GM21529 (cell line): ENCODE measurements at regions not wholly inside any gene's neighbourhood (a gene's known extent, or its start where the extent isn't known, plus 50 kb on each side); places are given as distances from the start of the nearest gene placed in this dataset.

Source experiments
- ATAC-seq: cut with Tn5 transposase; IDR thresholded peaks from one replicate; pipeline ENCODE4 v1.9.1; 2021; ENCODE audit not compliant: unreplicated experiment

GRCh38 chr6:105483492-105483891, 80.6 kb upstream of the PREP start:
- ATAC-seq: no peak

DNA sequence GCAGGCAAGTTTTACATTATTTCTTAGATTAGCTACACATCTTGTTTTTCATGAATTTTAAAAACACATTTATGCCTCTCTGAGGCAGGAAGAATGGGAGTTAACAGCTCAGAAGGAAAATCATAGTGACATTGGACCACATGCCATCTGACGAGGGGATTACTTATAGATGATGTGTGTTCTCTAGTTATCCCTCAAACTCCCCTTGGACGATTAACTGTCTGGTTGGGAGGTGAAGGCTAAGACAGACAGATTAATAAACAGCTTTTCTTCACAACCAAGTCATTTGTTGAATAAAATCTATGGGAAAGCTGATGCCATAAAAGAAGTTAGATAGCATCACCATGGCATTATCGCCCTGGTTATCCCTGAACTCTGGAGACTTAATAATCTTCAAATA, 80.0 kb upstream of the PREP start:
- no peak for ATAC-seq

GRCh38 chr6:105482227-105482844, 79.5 kb upstream of the PREP start:
- ATAC-seq: no peak

- no peak for ATAC-seq
Measured at GRCh38 chr6:105476978-105477377, 74.1 kb upstream of the PREP start.

DNA sequence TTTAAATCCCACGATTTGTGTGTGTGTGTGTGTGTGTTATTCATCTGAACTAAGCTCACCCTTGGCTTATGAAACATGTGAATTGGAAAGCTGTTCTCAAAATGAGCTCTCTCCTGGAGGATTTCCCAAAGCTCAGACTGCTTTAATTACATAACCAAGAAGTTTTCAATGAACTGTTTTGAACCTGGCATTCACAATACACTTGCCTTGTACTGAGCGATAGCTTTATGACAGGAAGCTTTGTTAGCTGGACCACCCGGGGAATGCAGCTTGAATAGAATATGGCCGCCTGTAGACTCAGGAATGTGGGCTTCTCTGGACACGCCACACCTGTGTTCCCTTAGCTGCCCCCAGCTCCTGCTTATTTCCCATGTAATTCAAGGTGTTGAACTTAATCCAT, 71.4 kb upstream of the PREP start:
- ATAC-seq: no peak

DNA sequence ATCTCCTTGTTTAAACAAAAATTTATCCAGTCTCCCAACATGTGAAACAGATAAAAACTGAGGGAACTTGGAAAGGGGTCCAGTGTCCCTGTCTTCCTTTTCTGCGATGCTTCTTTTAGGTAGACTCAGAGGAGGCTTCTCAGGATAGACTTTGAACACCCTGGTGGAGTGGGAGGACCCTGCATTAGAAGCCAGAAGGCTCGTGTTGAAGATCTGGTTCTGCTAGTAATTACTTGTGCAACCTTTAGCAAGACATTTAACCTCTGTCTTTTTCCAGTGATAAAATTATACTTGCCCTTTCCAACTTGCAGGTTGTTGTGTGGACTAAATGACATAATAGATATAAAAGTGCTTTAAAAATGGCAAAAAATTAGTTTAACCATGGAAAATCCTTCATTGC, 67.1 kb upstream of the PREP start:
- ATAC-seq: no peak

DNA sequence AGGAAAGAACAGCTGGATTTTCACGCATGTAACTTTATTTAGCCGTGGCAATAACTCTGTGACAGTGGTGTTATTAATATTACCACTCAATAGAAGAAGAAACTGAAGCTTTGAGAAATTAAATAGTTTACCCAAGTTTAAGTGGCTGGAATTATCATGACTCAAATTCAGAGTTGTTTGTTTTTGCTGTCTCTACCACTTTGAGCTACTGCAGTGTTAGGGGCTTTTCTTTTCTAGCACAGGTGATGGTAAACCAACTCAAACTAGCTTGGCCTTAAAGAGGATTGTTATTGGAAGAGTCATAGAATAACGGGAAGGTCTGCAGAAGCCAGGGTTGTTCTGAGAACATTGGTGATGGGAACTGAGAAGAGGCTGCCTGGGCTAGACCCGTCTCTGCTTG, 66.0 kb upstream of the PREP start:
- no peak for ATAC-seq

GRCh38 chr6:105460860-105461259, 58.0 kb upstream of the PREP start:
- ATAC-seq: no peak

DNA sequence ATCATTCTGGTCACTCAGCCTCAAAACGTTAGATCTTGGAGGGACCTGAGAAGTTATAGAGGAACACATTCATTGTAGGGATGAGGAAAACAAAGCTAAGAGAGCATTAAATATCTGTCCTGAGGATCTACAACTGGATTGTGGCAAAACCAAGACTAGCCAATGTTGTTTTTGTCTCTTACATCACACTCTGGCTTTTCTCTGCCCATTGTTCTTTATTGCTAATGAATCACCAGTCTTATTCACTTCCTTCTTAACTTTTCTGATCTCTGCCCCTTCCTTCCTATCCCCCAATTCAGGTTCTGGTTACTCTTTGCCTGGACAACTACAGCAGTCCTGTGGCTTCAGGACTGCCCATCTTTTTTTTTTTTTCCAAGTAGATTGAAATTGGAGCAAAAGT, 57.0 kb upstream of the PREP start:
- ATAC-seq: no peak

DNA sequence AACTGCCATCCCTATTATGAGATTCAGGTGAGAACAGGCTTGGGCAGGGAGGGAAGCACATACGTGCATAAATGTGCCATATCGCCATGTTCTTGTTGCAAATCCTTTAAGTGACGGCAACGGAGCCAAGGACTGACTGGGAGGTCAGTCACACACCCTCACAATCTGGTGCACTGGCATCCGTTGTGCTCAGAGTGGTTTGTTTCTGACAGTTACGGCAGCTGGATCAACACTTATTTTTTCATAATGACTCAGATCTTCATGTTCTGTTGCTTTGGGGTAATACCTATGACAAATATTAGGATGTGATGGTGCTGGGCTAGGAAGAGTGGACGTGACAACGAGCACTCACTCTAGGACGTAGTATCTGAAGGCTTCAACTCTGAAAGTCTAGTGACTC, 56.2 kb upstream of the PREP start:
- ATAC-seq: peak; percentile 94

DNA sequence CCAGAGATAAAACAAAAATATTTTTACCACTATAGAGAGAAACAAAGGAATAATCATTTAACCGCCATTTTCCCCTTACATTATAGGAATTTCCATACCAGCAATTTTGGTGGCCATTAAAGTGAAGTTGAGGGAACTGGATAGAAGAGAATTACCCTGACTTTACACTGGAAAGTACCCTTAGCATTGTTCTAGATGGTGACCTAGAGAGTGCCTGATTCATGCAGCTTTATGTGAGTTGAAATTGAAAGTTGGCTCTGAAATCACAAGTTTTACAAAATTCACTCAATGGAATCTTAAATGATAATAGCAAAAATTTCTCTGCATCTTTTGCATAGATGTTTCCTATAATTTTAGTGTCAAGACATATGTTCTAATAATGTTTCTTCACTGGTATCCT, 55.7 kb upstream of the PREP start:
- peak; percentile 47 for ATAC-seq

- ATAC-seq: no peak
Measured at GRCh38 chr6:105458084-105458483, 55.2 kb upstream of the PREP start.

DNA sequence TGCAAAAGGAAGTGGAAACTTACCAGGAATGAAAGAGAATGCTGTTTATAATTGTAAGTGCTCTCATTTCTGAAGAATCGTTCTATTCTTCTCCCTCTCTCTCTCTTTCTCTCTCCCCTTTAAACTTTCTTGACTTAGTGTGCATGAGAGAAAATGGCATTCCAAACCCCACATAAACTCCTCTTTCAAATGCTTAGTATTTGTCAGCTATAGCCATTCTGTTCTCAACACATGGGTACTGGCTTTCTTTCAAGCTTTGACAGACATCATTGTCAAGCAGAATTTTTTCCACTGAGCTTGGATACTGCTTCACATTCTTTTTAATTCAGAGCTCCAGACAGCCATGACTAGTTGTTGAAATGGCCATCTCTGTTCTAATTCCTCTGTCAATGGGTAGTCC, 51.1 kb upstream of the PREP start:
- no peak for ATAC-seq

DNA sequence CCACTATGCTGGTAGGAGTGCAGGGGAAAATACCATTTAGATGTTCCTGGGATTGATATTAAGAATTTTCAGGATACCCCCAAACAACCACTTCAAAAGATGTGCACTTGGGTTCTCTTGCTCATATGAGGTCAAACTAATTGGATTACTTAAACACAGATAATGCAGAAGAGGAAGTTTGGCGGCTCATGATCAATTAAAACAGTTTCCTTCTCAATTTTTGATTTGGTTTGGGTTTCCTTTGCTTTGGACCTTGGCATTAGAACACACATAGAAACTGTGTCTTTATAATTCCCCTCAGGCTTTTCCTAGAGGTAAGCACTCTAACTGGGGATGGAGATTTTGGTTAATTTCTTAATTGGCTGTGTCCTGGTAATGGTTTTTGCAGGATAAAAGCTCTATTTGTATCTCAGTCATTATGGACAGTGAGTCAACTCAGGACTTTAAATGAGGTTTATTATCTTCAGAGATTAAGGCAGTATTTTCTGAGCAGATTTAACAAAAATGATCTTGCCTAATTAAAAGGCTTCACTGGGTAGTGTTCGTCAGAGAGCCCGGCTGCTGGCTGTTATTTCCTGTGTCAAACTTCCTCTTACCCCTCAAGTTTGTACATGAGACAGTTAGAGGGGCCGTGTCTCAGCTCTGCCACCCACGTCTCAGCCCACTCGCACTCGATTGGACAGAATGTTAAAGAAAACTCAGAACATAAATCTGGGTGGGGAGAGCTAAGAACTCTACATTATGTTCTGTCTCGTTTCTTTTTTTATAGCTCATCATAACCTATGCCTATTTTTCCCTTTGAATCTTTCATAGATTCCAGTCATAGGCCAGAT, 50.3 kb upstream of the PREP start:
- ATAC-seq: peak; percentile 64
